ENCODE measurements at regions not wholly inside any gene's neighbourhood (a gene's known extent, or its start where the extent isn't known, plus 50 kb on each side); places are given as distances from the start of the nearest gene placed in this dataset.
"Not testable (repeated sequence)": the region's sequence is repeated elsewhere in the genome, so short reads cannot be mapped to it uniquely, and the experiment has no call there.

- ChIA-PET CTCF (no interaction called here), POLR2A (no interaction called here)
- H3K4me1 ChIP-seq (ENCODE audit: control insufficient read depth, insufficient read depth, low read length), result no peaks in the 10 kb centered on the region
- H3K4me3 ChIP-seq (ENCODE audit: low read depth, low read length), result no peak overlapping the region
- H3K27ac ChIP-seq (ENCODE audit: extremely low read depth, low read depth, low read length), result no peak overlapping the region
- TF ChIP-seq FEZF1 (tag by site-specific recombination; IDR thresholded peaks at IDR 0.05), result no peak
- no peak for TF ChIP-seq ZFP3 (tag by site-specific recombination; IDR thresholded peaks at IDR 0.05; ENCODE audit: low read depth)
- no peak for TF ChIP-seq ZNF366 (tag by site-specific recombination; conservative IDR thresholded peaks at IDR 0.05)
- TF ChIP-seq ZFP37 (tag by site-specific recombination; IDR thresholded peaks at IDR 0.05), result no peak
- TF ChIP-seq BCL6B (tag by site-specific recombination; IDR thresholded peaks at IDR 0.05), result no peak
- no peak for TF ChIP-seq ZBTB21 (tag by site-specific recombination; IDR thresholded peaks at IDR 0.05)
- TF ChIP-seq ZNF292 (tag by site-specific recombination; IDR thresholded peaks at IDR 0.05; ENCODE audit: borderline replicate concordance, low read depth), result no peak
- TF ChIP-seq MYNN (tag by site-specific recombination; IDR thresholded peaks at IDR 0.05; ENCODE audit: borderline replicate concordance), result no peak
- TF ChIP-seq ZNF529 (tag by site-specific recombination; IDR thresholded peaks at IDR 0.05; ENCODE audit: insufficient replicate concordance), result no peak
- TF ChIP-seq ZNF701 (tag by site-specific recombination; IDR thresholded peaks at IDR 0.05), result no peak
- no peaks in the 10 kb centered on the region for H3K36me3 ChIP-seq (ENCODE audit: control insufficient read depth in 2 of 2, insufficient read depth in 1 of 2, low read length in 2 of 2)
- no peaks in the 10 kb centered on the region for H3K9me3 ChIP-seq (ENCODE audit: control insufficient read depth, insufficient read depth, low read depth, low read length)
These were observed 320.6 kb downstream of the REEP3 start for GRCh38 chr10:63841761-63842160.

- H3K27ac ChIP-seq (ENCODE audit: extremely low read depth, low read depth, low read length), result no peak overlapping the region
- no peaks in the 10 kb centered on the region for H3K4me1 ChIP-seq (ENCODE audit: control insufficient read depth, insufficient read depth, low read length)
- no peaks in the 10 kb centered on the region for H3K36me3 ChIP-seq (ENCODE audit: control insufficient read depth in 2 of 2, insufficient read depth in 1 of 2, low read length in 2 of 2)
- H3K9me3 ChIP-seq (ENCODE audit: control insufficient read depth, insufficient read depth, low read depth, low read length), result no peaks in the 10 kb centered on the region
- ChIA-PET POLR2A (no interaction called here), CTCF (interaction anchor here (2.5 kb wide), 1 partner anchor 23 kb away, joined by 17 read pairs; no protein-coding TSS in a partner anchor)
- TF ChIP-seq SP7 (tag by site-specific recombination; IDR thresholded peaks at IDR 0.05) (no peak), GLI2 (tag by site-specific recombination; IDR thresholded peaks at IDR 0.05; ENCODE audit: borderline replicate concordance, low read depth) (no peak), EGR2 (tag by site-specific recombination; IDR thresholded peaks at IDR 0.05; ENCODE audit: low read depth) (no peak), HOXC10 (CRISPR knock-in tag; IDR thresholded peaks at IDR 0.05) (no peak), ZNF658 (tag by site-specific recombination; IDR thresholded peaks at IDR 0.05) (no peak), YY1 (tag by site-specific recombination; IDR thresholded peaks at IDR 0.05) (no peak), ZSCAN16 (tag by site-specific recombination; IDR thresholded peaks at IDR 0.05) (no peak), ZNF23 (tag by site-specific recombination; IDR thresholded peaks at IDR 0.05; ENCODE audit: borderline replicate concordance) (no peak), SP2 (tag by site-specific recombination; IDR thresholded peaks at IDR 0.05) (no peak), OSR2 (tag by site-specific recombination; IDR thresholded peaks at IDR 0.05) (no peak), ZNF350 (tag by site-specific recombination; IDR thresholded peaks at IDR 0.05) (no peak), ZNF660 (tag by site-specific recombination; IDR thresholded peaks at IDR 0.05) (no peak), PRDM6 (tag by site-specific recombination; IDR thresholded peaks at IDR 0.05) (no peak), TCF7L2 (IDR thresholded peaks at IDR 0.05; ENCODE audit: borderline replicate concordance, low read depth, low read length) (no peak), ZNF707 (tag by site-specific recombination; IDR thresholded peaks at IDR 0.05) (no peak), ZFP37 (tag by site-specific recombination; IDR thresholded peaks at IDR 0.05) (no peak), ELK4 (IDR thresholded peaks at IDR 0.05; ENCODE audit: borderline replicate concordance, low read depth, low read length) (no peak), ZNF221 (tag by site-specific recombination; IDR thresholded peaks at IDR 0.05; ENCODE audit: borderline replicate concordance) (no peak)
- H3K4me3 ChIP-seq (ENCODE audit: low read depth, low read length), result no peak overlapping the region
These were observed 321.9 kb downstream of the REEP3 start for GRCh38 chr10:63843107-63843506.

- H3K27ac ChIP-seq (ENCODE audit: extremely low read depth, low read depth, low read length); H3K4me3 ChIP-seq (ENCODE audit: low read depth, low read length); POLR2A ChIA-PET; H3K4me1 ChIP-seq (ENCODE audit: control insufficient read depth, insufficient read depth, low read length); H3K9me3 ChIP-seq (ENCODE audit: control insufficient read depth, insufficient read depth, low read depth, low read length); H3K36me3 ChIP-seq (ENCODE audit: control insufficient read depth in 2 of 2, insufficient read depth in 1 of 2, low read length in 2 of 2): not testable (repeated sequence)
- CTCF ChIA-PET, result interaction anchor here (1.1 to 1.2 kb wide), 2 partner anchors 18 to 30 kb away, joined by 3 to 5 read pairs; no protein-coding TSS in a partner anchor
These were observed 327.7 kb downstream of the REEP3 start for GRCh38 chr10:63848871-63849270.
